ENCODE measurements at regions not wholly inside any gene's neighbourhood (a gene's known extent, or its start where the extent isn't known, plus 50 kb on each side); places are given as distances from the start of the nearest gene placed in this dataset.

DNA sequence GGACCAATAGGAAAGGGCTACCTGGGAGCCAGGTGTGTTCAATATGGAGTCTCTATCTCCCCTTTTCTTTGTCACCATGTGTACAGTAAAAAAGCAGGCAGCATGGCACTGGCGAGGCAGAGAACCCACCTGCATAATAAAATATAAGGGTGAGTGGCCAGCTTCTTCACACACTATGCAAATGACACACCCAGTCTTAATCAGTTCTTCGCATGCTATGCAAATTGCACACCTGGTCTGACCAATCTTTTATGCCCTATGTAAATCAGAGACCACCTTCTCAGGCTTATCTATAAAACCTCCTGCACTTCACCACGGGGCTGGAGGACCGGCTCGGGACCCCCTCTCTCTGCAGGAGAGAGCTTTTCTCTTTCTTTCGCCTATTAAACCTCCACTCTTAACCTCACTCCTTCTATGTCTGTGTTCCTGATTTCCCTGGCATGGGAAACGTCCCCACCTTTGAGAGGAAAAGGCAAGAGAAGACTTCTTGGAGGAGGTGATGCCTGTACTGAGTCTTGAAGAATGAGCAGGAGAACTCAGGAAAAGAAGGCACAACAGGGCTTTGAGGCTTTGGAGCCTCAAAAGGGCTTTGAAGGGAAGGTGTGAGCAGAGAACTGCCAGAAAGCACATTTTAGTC is 502.1 kb downstream of the GRIN2A start:
- TF ChIP-seq EZH2phosphoT487 (IDR thresholded peaks at IDR 0.05; ENCODE audit: insufficient read depth, low read depth) (no peak), EZH2 (IDR thresholded peaks at IDR 0.05; ENCODE audit: insufficient read depth, poor library complexity, severe bottlenecking) (no peak)
